ENCODE measurements at regions not wholly inside any gene's neighbourhood (a gene's known extent, or its start where the extent isn't known, plus 50 kb on each side); places are given as distances from the start of the nearest gene placed in this dataset.

DNA sequence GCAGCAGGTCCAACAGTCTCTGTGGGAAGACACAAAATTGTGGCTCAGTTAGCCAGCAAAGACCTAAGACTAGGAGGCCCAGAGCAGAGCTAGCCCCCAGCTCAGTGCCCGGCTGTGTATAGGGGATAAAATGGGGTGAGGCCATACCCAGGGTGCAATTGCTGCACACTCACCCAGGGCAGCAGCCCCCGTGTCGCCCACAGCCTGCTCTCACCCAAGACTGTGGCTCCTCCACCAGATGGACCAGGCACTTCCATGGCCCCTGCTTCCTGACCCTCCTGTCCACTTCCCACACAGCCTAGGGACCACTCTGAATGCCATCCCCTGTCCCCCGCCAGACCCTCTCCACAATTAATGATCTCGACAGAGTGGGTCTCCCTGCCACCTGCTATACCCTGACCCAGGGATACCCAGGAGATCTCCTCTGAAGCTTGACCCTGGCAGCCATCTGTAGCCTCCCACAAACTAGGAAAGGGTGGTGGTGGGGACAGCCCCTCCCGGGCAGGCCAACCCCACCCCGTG, 85.7 kb downstream of the HS1BP3 start (continued):
- TF ChIP-seq, protein P1, sequence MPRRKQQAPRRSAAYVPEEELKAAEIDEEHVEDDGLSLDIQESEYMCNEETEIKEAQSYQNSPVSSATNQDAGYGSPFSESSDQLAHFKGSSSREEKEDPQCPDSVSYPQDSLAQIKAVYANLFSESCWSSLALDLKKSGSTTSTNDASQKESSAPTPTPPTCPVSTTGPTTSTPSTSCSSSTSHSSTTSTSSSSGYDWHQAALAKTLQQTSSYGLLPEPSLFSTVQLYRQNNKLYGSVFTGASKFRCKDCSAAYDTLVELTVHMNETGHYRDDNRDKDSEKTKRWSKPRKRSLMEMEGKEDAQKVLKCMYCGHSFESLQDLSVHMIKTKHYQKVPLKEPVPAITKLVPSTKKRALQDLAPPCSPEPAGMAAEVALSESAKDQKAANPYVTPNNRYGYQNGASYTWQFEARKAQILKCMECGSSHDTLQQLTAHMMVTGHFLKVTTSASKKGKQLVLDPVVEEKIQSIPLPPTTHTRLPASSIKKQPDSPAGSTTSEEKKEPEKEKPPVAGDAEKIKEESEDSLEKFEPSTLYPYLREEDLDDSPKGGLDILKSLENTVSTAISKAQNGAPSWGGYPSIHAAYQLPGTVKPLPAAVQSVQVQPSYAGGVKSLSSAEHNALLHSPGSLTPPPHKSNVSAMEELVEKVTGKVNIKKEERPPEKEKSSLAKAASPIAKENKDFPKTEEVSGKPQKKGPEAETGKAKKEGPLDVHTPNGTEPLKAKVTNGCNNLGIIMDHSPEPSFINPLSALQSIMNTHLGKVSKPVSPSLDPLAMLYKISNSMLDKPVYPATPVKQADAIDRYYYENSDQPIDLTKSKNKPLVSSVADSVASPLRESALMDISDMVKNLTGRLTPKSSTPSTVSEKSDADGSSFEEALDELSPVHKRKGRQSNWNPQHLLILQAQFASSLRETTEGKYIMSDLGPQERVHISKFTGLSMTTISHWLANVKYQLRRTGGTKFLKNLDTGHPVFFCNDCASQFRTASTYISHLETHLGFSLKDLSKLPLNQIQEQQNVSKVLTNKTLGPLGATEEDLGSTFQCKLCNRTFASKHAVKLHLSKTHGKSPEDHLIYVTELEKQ (tag by site-specific recombination; IDR thresholded peaks at IDR 0.05; ENCODE audit: borderline replicate concordance), result no peak
- TF ChIP-seq, protein P2, sequence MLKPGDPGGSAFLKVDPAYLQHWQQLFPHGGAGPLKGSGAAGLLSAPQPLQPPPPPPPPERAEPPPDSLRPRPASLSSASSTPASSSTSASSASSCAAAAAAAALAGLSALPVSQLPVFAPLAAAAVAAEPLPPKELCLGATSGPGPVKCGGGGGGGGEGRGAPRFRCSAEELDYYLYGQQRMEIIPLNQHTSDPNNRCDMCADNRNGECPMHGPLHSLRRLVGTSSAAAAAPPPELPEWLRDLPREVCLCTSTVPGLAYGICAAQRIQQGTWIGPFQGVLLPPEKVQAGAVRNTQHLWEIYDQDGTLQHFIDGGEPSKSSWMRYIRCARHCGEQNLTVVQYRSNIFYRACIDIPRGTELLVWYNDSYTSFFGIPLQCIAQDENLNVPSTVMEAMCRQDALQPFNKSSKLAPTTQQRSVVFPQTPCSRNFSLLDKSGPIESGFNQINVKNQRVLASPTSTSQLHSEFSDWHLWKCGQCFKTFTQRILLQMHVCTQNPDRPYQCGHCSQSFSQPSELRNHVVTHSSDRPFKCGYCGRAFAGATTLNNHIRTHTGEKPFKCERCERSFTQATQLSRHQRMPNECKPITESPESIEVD (tag by site-specific recombination; IDR thresholded peaks at IDR 0.05), result no peak
- TF ChIP-seq ZNF423 (tag by site-specific recombination; IDR thresholded peaks at IDR 0.05), result no peak
- TF ChIP-seq SALL2 (tag by site-specific recombination; IDR thresholded peaks at IDR 0.05; ENCODE audit: borderline replicate concordance), result no peak

DNA sequence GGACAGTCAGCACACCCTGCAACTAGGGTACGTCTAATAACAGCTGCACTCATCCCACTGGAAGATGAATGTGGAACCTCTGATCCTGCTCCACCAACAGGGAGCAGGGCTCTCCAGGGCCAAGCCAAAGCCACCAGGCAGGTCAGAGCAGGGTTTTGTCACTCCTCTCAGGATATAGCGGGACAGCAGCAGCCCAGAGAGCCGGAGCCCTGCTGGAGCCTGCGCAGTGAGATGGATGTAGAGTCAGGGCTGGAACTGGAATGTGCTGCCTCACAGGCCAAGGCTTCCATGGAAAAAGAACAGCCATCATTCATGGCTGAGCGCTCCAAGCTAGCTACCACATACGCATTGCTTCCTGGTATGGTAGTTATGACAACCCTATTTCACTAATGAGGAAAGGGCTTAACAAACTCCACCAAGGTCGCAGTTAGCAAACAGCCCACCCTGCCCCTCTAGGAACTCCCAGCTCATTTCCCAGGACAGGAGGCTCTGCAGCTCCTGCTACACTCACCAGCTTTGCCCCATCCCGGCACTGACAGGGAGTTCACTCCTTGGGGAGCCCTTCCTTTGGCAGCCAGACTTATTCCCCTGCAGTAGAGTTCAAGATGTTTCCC, 85.2 kb downstream of the HS1BP3 start:
- Histone ChIP-seq H3K9me3 (ENCODE audit: control insufficient read depth, insufficient read depth, low read depth, low read length) (no peaks in the 10 kb centered on the region), H3K27ac (ENCODE audit: extremely low read depth, low read depth, low read length) (no peak overlapping the region), H3K4me1 (ENCODE audit: control insufficient read depth, insufficient read depth, low read length) (no peaks in the 10 kb centered on the region), H3K36me3 (ENCODE audit: control insufficient read depth in 2 of 2, insufficient read depth in 1 of 2, low read length in 2 of 2) (no peaks in the 10 kb centered on the region), H3K4me3 (ENCODE audit: low read depth, low read length) (no peak overlapping the region)
- TF ChIP-seq ZNF747 (tag by site-specific recombination; IDR thresholded peaks at IDR 0.05) (no peak), ZNF658 (tag by site-specific recombination; IDR thresholded peaks at IDR 0.05) (no peak), ZBTB21 (tag by site-specific recombination; IDR thresholded peaks at IDR 0.05) (no peak), ZNF837 (tag by site-specific recombination; IDR thresholded peaks at IDR 0.05) (no peak)
- TF ChIP-seq, protein P3, sequence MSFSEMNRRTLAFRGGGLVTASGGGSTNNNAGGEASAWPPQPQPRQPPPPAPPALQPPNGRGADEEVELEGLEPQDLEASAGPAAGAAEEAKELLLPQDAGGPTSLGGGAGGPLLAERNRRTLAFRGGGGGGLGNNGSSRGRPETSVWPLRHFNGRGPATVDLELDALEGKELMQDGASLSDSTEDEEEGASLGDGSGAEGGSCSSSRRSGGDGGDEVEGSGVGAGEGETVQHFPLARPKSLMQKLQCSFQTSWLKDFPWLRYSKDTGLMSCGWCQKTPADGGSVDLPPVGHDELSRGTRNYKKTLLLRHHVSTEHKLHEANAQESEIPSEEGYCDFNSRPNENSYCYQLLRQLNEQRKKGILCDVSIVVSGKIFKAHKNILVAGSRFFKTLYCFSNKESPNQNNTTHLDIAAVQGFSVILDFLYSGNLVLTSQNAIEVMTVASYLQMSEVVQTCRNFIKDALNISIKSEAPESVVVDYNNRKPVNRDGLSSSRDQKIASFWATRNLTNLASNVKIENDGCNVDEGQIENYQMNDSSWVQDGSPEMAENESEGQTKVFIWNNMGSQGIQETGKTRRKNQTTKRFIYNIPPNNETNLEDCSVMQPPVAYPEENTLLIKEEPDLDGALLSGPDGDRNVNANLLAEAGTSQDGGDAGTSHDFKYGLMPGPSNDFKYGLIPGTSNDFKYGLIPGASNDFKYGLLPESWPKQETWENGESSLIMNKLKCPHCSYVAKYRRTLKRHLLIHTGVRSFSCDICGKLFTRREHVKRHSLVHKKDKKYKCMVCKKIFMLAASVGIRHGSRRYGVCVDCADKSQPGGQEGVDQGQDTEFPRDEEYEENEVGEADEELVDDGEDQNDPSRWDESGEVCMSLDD (tag by site-specific recombination; IDR thresholded peaks at IDR 0.05), result no peak
- POLR2A ChIA-PET, result interaction anchor here (1.1 to 1.4 kb wide), 2 partner anchors 69 to 119 kb away, joined by 9 to 12 read pairs; partner anchors contain the start of gene RHOB
- CTCF ChIA-PET, result interaction anchor here (0.6 to 1.4 kb wide), 7 partner anchors 19 to 126 kb away, joined by 3 to 4 read pairs (median 3); no protein-coding TSS in a partner anchor

DNA sequence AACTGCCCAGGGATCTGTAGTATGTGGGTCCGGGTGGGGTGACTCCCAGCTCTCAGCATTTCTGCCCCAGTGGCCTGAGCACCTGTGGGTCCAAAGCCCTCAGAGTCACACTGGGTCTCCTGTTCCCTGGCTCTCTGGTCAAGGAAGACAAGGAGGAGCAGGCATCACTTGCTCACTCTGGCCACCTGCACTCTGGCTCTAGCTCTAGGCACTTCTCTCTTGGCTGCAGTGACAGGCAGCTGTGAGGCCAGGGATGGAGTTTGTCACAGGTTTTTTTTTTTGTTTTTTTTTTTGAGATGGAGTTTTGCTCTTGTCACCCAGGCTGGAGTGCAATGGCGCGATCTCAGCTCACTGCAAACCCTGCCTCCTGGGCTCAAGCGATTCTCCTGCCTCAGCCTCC, 84.6 kb downstream of the HS1BP3 start:
- ChIA-PET CTCF (interaction anchor here (0.6 to 1.4 kb wide), 5 partner anchors 18 to 127 kb away, joined by 3 to 4 read pairs (median 3); no protein-coding TSS in a partner anchor), POLR2A (interaction anchor here (0.6 to 1.4 kb wide), 2 partner anchors 58 to 119 kb away, joined by 5 to 12 read pairs; partner anchors contain the start of gene RHOB)
- Histone ChIP-seq H3K4me1 (ENCODE audit: control insufficient read depth, insufficient read depth, low read length) (no peaks in the 10 kb centered on the region), H3K9me3 (ENCODE audit: control insufficient read depth, insufficient read depth, low read depth, low read length) (no peaks in the 10 kb centered on the region), H3K4me3 (ENCODE audit: low read depth, low read length) (no peak overlapping the region), H3K36me3 (ENCODE audit: control insufficient read depth in 2 of 2, insufficient read depth in 1 of 2, low read length in 2 of 2) (no peaks in the 10 kb centered on the region), H3K27ac (ENCODE audit: extremely low read depth, low read depth, low read length) (no peak overlapping the region)
- TF ChIP-seq, protein P4, sequence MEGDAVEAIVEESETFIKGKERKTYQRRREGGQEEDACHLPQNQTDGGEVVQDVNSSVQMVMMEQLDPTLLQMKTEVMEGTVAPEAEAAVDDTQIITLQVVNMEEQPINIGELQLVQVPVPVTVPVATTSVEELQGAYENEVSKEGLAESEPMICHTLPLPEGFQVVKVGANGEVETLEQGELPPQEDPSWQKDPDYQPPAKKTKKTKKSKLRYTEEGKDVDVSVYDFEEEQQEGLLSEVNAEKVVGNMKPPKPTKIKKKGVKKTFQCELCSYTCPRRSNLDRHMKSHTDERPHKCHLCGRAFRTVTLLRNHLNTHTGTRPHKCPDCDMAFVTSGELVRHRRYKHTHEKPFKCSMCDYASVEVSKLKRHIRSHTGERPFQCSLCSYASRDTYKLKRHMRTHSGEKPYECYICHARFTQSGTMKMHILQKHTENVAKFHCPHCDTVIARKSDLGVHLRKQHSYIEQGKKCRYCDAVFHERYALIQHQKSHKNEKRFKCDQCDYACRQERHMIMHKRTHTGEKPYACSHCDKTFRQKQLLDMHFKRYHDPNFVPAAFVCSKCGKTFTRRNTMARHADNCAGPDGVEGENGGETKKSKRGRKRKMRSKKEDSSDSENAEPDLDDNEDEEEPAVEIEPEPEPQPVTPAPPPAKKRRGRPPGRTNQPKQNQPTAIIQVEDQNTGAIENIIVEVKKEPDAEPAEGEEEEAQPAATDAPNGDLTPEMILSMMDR (tag by site-specific recombination; IDR thresholded peaks at IDR 0.05), result no peak
- TF ChIP-seq ZNF132 (tag by site-specific recombination; IDR thresholded peaks at IDR 0.05; ENCODE audit: borderline replicate concordance), result no peak
- TF ChIP-seq, protein P5, sequence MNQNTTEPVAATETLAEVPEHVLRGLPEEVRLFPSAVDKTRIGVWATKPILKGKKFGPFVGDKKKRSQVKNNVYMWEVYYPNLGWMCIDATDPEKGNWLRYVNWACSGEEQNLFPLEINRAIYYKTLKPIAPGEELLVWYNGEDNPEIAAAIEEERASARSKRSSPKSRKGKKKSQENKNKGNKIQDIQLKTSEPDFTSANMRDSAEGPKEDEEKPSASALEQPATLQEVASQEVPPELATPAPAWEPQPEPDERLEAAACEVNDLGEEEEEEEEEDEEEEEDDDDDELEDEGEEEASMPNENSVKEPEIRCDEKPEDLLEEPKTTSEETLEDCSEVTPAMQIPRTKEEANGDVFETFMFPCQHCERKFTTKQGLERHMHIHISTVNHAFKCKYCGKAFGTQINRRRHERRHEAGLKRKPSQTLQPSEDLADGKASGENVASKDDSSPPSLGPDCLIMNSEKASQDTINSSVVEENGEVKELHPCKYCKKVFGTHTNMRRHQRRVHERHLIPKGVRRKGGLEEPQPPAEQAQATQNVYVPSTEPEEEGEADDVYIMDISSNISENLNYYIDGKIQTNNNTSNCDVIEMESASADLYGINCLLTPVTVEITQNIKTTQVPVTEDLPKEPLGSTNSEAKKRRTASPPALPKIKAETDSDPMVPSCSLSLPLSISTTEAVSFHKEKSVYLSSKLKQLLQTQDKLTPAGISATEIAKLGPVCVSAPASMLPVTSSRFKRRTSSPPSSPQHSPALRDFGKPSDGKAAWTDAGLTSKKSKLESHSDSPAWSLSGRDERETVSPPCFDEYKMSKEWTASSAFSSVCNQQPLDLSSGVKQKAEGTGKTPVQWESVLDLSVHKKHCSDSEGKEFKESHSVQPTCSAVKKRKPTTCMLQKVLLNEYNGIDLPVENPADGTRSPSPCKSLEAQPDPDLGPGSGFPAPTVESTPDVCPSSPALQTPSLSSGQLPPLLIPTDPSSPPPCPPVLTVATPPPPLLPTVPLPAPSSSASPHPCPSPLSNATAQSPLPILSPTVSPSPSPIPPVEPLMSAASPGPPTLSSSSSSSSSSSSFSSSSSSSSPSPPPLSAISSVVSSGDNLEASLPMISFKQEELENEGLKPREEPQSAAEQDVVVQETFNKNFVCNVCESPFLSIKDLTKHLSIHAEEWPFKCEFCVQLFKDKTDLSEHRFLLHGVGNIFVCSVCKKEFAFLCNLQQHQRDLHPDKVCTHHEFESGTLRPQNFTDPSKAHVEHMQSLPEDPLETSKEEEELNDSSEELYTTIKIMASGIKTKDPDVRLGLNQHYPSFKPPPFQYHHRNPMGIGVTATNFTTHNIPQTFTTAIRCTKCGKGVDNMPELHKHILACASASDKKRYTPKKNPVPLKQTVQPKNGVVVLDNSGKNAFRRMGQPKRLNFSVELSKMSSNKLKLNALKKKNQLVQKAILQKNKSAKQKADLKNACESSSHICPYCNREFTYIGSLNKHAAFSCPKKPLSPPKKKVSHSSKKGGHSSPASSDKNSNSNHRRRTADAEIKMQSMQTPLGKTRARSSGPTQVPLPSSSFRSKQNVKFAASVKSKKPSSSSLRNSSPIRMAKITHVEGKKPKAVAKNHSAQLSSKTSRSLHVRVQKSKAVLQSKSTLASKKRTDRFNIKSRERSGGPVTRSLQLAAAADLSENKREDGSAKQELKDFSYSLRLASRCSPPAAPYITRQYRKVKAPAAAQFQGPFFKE (tag by site-specific recombination; IDR thresholded peaks at IDR 0.05; ENCODE audit: borderline replicate concordance), result no peak
- no peak for TF ChIP-seq ZNF202 (tag by site-specific recombination; IDR thresholded peaks at IDR 0.05; ENCODE audit: borderline replicate concordance)

All from HEK293 (cell line).